Left renal pelvis (tissue), 4 donors: ENCODE measurements at regions not wholly inside any gene's neighbourhood (a gene's known extent, or its start where the extent isn't known, plus 50 kb on each side); places are given as distances from the start of the nearest gene placed in this dataset.

Source experiments
- DNase-seq, 4 donors: peaks; one replicate each; pipeline ENCODE4 v3.0.0-alpha.2; 2013; ENCODE audit warnings: low read depth in 4 of 4, low spot score in 3 of 4

GRCh38 chr2:16716944-16717343 lies 51.3 kb upstream of the CYRIA start:
- DNase-seq, result no peak

DNA sequence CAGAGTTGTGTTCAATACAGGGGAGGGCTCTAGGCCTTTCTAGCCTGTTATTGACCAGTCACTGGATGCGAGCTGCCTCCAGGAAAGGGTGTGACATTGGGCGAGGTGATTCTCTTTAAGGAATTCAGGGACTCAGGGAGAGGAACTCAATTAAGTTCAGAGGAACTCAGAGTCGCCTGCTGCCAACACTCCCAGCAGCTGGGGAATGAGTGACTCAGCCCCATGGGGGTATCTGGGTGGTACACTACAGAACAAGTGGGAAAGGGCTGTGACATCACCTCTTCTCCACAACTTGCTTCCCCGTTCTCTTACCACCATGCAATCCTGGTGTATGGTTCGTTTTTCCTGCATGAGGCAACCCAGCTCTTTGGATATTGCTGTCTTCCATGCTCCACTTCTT lies 50.4 kb upstream of the CYRIA start:
- no peak for DNase-seq
